GM20000 (cell line): ENCODE measurements at regions not wholly inside any gene's neighbourhood (a gene's known extent, or its start where the extent isn't known, plus 50 kb on each side); places are given as distances from the start of the nearest gene placed in this dataset.

ENCODE experiments used
- DNase-seq: peaks from one replicate; pipeline ENCODE4 v3.0.0; 2012; ENCODE audit warnings: low spot score
- CTCF ChIP-seq: IDR thresholded peaks from 2 replicates; pipeline ENCODE4 v1.5.1; 2012; ENCODE audit warnings: mild to moderate bottlenecking, control low read depth; ENCODE audit errors: extremely low read depth, missing control alignments

DNA sequence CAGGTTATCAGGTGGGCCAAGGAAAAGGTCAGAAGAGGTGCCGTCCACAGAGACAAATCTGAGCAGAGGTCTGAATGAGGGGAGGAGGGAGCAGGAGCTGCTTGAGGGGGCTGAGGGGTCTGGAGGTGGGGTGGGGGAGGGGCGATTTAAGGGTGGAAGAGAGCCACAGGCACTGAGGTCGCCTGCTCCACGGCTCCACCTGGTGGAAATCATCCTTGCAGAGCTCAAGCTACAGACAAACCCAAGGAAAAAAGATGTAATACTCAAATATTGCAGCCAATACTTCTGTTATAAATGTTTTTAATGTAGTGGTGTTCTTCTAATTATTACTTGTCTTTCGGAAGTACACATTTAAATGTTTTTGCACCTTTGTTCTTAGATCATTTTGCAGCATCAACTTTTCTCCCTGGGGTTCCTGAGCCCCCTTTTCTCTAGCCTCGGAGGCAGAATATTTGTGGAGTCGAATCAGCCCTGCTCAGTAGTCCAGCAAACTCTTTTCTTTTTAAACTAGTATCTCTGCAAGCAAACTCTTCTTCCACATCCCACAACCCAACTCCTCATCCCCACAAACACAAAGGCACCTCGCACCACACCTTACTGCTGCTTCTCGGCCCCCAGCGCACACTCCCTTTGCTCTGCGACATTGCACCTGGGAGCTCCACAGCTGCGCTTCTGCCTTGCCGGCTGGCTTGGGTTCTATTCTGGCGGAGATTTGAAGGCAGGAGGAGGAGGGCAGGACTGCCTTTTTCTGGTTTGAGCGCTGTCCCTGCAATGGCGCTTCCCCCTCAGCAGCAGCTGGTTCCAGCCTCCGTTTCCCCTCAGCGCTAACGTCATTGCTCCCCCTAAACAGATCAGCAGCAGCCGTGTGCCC is 51.0 kb upstream of the TFAP2A start:
- TF ChIP-seq CTCF = peak; percentile 37
- DNase-seq = peak; percentile 41
